ENCODE measurements at regions not wholly inside any gene's neighbourhood (a gene's known extent, or its start where the extent isn't known, plus 50 kb on each side); places are given as distances from the start of the nearest gene placed in this dataset.
"Not testable (repeated sequence)": the region's sequence is repeated elsewhere in the genome, so short reads cannot be mapped to it uniquely, and the experiment has no call there.

GRCh38 chr5:114858665-114859437, 310.9 kb downstream of the TRIM36 start:
- no peak for TF ChIP-seq CTCF (IDR thresholded peaks at IDR 0.05)
- H3K9ac ChIP-seq (ENCODE audit: low read depth in 2 of 2, low read length in 2 of 2) = no peak overlapping the region
- no peaks in the 10 kb centered on the region for H3K27me3 ChIP-seq
- H3K4me1 ChIP-seq = no peaks in the 10 kb centered on the region
- no peak for DNase-seq
- H3K27ac ChIP-seq = no peak overlapping the region
- intact Hi-C loops (cut with DNase I) = no loop called here
- H3K4me3 ChIP-seq = no peak overlapping the region
- no peaks in the 10 kb centered on the region for H3K9me3 ChIP-seq
- no peaks in the 10 kb centered on the region for H3K36me3 ChIP-seq

GRCh38 chr5:114857941-114858551, 311.7 kb downstream of the TRIM36 start:
- H3K9me3 ChIP-seq = no peaks in the 10 kb centered on the region
- no peak for DNase-seq
- no peak overlapping the region for H3K4me3 ChIP-seq
- H3K27ac ChIP-seq = no peak overlapping the region
- no peaks in the 10 kb centered on the region for H3K27me3 ChIP-seq
- TF ChIP-seq CTCF (IDR thresholded peaks at IDR 0.05) = no peak
- intact Hi-C loops (cut with DNase I) = no loop called here
- H3K36me3 ChIP-seq = no peaks in the 10 kb centered on the region
- H3K4me1 ChIP-seq = no peaks in the 10 kb centered on the region
- no peak overlapping the region for H3K9ac ChIP-seq (ENCODE audit: low read depth in 2 of 2, low read length in 2 of 2)

- H3K9me3 ChIP-seq; DNase-seq; H3K4me3 ChIP-seq; intact Hi-C loops (cut with DNase I); H3K27me3 ChIP-seq; H3K36me3 ChIP-seq; H3K9ac ChIP-seq (ENCODE audit: low read depth in 2 of 2, low read length in 2 of 2); H3K27ac ChIP-seq; H3K4me1 ChIP-seq: not testable (repeated sequence)
Observed at GRCh38 chr5:114844711-114845110, 325.0 kb downstream of the TRIM36 start.

- Histone ChIP-seq H3K36me3 (no peaks in the 10 kb centered on the region), H3K27ac (no peak overlapping the region), H3K27me3 (no peaks in the 10 kb centered on the region), H3K4me3 (no peak overlapping the region), H3K9ac (ENCODE audit: low read depth in 2 of 2, low read length in 2 of 2) (no peak overlapping the region), H3K9me3 (no peaks in the 10 kb centered on the region), H3K4me1 (no peaks in the 10 kb centered on the region)
- TF ChIP-seq CTCF (IDR thresholded peaks at IDR 0.05) = no peak
- intact Hi-C loops (cut with DNase I) = no loop called here
- DNase-seq = no peak
Observed at GRCh38 chr5:114839360-114839759, 330.3 kb downstream of the TRIM36 start.

- Histone ChIP-seq H3K27ac (no peak overlapping the region), H3K27me3 (no peaks in the 10 kb centered on the region), H3K36me3 (no peaks in the 10 kb centered on the region), H3K9ac (ENCODE audit: low read depth in 2 of 2, low read length in 2 of 2) (no peak overlapping the region), H3K4me3 (no peak overlapping the region), H3K9me3 (no peaks in the 10 kb centered on the region), H3K4me1 (no peaks in the 10 kb centered on the region)
- TF ChIP-seq CTCF (IDR thresholded peaks at IDR 0.05) = no peak
- DNase-seq = no peak
- intact Hi-C loops (cut with DNase I) = no loop called here
Observed at GRCh38 chr5:114838937-114839336, 330.8 kb downstream of the TRIM36 start.

- no peak overlapping the region for H3K4me3 ChIP-seq
- no peak overlapping the region for H3K27ac ChIP-seq
- H3K36me3 ChIP-seq = no peaks in the 10 kb centered on the region
- no peaks in the 10 kb centered on the region for H3K9me3 ChIP-seq
- TF ChIP-seq CTCF (IDR thresholded peaks at IDR 0.05) = no peak
- intact Hi-C loops (cut with DNase I) = no loop called here
- no peaks in the 10 kb centered on the region for H3K27me3 ChIP-seq
- no peaks in the 10 kb centered on the region for H3K4me1 ChIP-seq
- DNase-seq = no peak
- H3K9ac ChIP-seq (ENCODE audit: low read depth in 2 of 2, low read length in 2 of 2) = no peak overlapping the region
Observed at GRCh38 chr5:114830114-114830513, 339.6 kb downstream of the TRIM36 start.

All from colonic mucosa (tissue), 4 donors.